ENCODE measurements at regions not wholly inside any gene's neighbourhood (a gene's known extent, or its start where the extent isn't known, plus 50 kb on each side); places are given as distances from the start of the nearest gene placed in this dataset.
"Not testable (repeated sequence)": the region's sequence is repeated elsewhere in the genome, so short reads cannot be mapped to it uniquely, and the experiment has no call there.

DNA sequence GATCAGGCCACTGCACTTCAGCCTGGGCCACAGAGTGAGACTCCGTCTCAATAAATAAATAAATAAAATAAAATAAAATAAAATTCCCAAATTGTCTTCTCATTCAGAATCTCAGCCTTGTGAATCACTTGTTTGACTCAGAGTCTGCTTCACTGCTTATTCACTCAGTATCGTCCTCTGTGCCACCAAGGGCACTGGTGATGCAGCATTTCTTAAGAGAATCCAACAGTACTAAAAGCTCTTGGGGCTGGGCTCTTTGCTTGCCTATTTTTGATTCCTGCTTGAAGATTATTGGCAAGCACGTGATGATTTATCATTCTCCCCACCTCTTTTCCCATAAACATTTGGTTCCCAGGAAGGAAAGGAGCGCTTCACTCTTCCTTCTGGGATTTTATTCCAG lies 54.8 kb upstream of the HMGB1 start:
- Histone ChIP-seq H3K4me1 (ENCODE audit: insufficient read depth) (no peaks in the 10 kb centered on the region), H3K27me3 (no peaks in the 10 kb centered on the region), H2AFZ (no peak overlapping the region), H4K20me1 (ENCODE audit: insufficient read depth, poor library complexity, severe bottlenecking) (no peaks in the 10 kb centered on the region), H3K4me3 (no peak overlapping the region), H3K27ac (no peak overlapping the region), H3K36me3 (replicated peaks; ENCODE audit: insufficient read depth, low read depth) (no peaks in the 10 kb centered on the region), H3K9me3 (ENCODE audit: low read depth) (no peaks in the 10 kb centered on the region), H3K4me2 (no peak overlapping the region), H3K9me2 (replicated peaks; ENCODE audit: insufficient read depth) (no peaks in the 10 kb centered on the region), H3K79me2 (no peaks in the 10 kb centered on the region)
- no peak for DNase-seq (ENCODE audit: low spot score)
- 91% methylated on average over 4 of the region's 4 CpGs for WGBS (ENCODE audit: low lambda C conversion rate, missing lambda C conversion rate)
- no peak for TF ChIP-seq EZH2 (IDR thresholded peaks at IDR 0.05; ENCODE audit: borderline replicate concordance)
- TF ChIP-seq, protein P1, sequence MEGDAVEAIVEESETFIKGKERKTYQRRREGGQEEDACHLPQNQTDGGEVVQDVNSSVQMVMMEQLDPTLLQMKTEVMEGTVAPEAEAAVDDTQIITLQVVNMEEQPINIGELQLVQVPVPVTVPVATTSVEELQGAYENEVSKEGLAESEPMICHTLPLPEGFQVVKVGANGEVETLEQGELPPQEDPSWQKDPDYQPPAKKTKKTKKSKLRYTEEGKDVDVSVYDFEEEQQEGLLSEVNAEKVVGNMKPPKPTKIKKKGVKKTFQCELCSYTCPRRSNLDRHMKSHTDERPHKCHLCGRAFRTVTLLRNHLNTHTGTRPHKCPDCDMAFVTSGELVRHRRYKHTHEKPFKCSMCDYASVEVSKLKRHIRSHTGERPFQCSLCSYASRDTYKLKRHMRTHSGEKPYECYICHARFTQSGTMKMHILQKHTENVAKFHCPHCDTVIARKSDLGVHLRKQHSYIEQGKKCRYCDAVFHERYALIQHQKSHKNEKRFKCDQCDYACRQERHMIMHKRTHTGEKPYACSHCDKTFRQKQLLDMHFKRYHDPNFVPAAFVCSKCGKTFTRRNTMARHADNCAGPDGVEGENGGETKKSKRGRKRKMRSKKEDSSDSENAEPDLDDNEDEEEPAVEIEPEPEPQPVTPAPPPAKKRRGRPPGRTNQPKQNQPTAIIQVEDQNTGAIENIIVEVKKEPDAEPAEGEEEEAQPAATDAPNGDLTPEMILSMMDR (IDR thresholded peaks at IDR 0.05; ENCODE audit: poor library complexity), result no peak

DNA sequence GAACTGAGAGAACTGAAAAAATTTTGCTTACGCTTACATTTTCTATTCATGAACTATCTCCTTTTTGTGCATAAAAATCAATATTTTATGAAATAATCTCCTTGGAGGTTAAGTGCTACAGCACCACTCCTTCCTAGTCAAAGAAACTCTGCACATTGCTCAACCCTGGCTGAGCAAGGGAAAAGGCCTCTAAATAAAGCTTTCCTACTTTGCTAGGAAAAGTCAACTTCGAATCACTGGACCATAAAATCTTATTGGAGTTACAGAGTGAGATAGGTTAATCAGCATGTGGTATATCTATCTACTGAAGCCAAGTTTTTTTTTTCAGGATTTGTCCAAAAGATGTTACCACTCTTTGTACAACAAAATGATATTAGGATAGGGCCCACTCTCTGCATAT lies 57.5 kb upstream of the HMGB1 start:
- Histone ChIP-seq H3K4me3 (no peak overlapping the region), H3K27me3 (no peaks in the 10 kb centered on the region), H3K27ac (no peak overlapping the region), H3K4me2 (no peak overlapping the region), H3K4me1 (ENCODE audit: insufficient read depth) (peaks cover 8% of the 10 kb centered on the region), H3K9me2 (replicated peaks; ENCODE audit: insufficient read depth) (no peaks in the 10 kb centered on the region), H2AFZ (no peak overlapping the region), H3K36me3 (replicated peaks; ENCODE audit: insufficient read depth, low read depth) (no peaks in the 10 kb centered on the region), H3K79me2 (no peaks in the 10 kb centered on the region), H4K20me1 (ENCODE audit: insufficient read depth, poor library complexity, severe bottlenecking) (no peaks in the 10 kb centered on the region), H3K9me3 (ENCODE audit: low read depth) (no peaks in the 10 kb centered on the region)
- no peak for DNase-seq (ENCODE audit: low spot score)
- TF ChIP-seq, protein P1 (IDR thresholded peaks at IDR 0.05; ENCODE audit: poor library complexity), result no peak
- no peak for TF ChIP-seq EZH2phosphoT487 (IDR thresholded peaks at IDR 0.05; ENCODE audit: low read depth, severe bottlenecking, unreplicated experiment)
- no peak for TF ChIP-seq EZH2 (IDR thresholded peaks at IDR 0.05; ENCODE audit: borderline replicate concordance)
- WGBS (ENCODE audit: low lambda C conversion rate, missing lambda C conversion rate), result 74% methylated on average over 2 of the region's 2 CpGs

DNA sequence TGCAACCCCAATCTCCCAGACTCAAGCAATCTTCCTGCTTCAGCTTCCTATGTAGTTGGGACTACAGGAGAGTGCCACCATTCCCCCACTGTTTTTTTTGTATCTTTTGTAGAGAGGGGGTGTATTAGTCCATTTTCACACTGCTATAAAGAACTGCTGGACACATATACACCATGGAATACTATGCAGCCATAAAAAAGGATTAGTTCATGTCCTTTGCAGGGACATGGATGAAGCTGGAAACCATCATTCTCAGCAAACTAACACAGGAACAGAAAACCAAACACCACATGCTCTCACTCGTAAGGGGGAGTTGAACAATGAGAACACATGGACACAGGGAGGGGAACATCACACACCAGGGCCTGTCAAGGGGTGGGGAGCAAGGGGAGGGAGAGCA lies 58.1 kb upstream of the HMGB1 start:
- DNase-seq (ENCODE audit: low spot score); H3K27me3 ChIP-seq; H3K4me3 ChIP-seq; H2AFZ ChIP-seq; H3K4me1 ChIP-seq (ENCODE audit: insufficient read depth); H3K4me2 ChIP-seq; H3K36me3 ChIP-seq (replicated peaks; ENCODE audit: insufficient read depth, low read depth); H3K9me2 ChIP-seq (replicated peaks; ENCODE audit: insufficient read depth); H3K27ac ChIP-seq; H3K79me2 ChIP-seq; H3K9me3 ChIP-seq (ENCODE audit: low read depth); H4K20me1 ChIP-seq (ENCODE audit: insufficient read depth, poor library complexity, severe bottlenecking): not testable (repeated sequence)
- WGBS (ENCODE audit: low lambda C conversion rate, missing lambda C conversion rate), result 90% methylated on average over 1 of the region's 1 CpG

DNA sequence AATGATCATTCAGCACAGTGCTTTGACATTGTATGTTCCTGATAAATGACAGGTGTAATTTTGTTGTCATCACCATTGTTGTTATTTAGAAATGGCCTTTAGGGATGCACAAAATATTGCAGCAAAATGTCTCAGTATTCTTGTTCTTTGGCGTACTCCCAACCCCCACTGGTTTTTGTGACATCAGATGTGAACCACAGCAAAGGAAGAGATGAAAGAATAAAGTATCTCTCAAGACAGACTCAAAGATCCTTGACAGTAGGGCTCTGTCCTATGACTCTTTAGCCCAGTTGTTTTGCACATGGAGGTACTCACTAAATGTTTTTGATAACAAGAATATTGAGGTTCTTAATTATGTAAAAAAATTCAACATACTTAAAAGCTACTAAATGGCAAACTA lies 59.5 kb upstream of the HMGB1 start:
- not testable (repeated sequence) for DNase-seq (ENCODE audit: low spot score); H4K20me1 ChIP-seq (ENCODE audit: insufficient read depth, poor library complexity, severe bottlenecking); H3K79me2 ChIP-seq; H3K9me3 ChIP-seq (ENCODE audit: low read depth); H2AFZ ChIP-seq; H3K27ac ChIP-seq; H3K4me3 ChIP-seq; H3K36me3 ChIP-seq (replicated peaks; ENCODE audit: insufficient read depth, low read depth); H3K9me2 ChIP-seq (replicated peaks; ENCODE audit: insufficient read depth); H3K4me1 ChIP-seq (ENCODE audit: insufficient read depth); H3K4me2 ChIP-seq; H3K27me3 ChIP-seq
- 58% methylated on average over 1 of the region's 1 CpG for WGBS (ENCODE audit: low lambda C conversion rate, missing lambda C conversion rate)
